SK-N-SH (cell line): ENCODE measurements at regions not wholly inside any gene's neighbourhood (a gene's known extent, or its start where the extent isn't known, plus 50 kb on each side); places are given as distances from the start of the nearest gene placed in this dataset.

Experiments used
- FOXM1 ChIP-seq: IDR thresholded peaks from 2 replicates; pipeline ENCODE4 v1.4.0; 2012; ENCODE audit warnings: low read depth, mild to moderate bottlenecking
- GABPA ChIP-seq: IDR thresholded peaks from 2 replicates; pipeline ENCODE4 v1.4.0; 2012; ENCODE audit warnings: low read depth, mild to moderate bottlenecking
- POLR2AphosphoS5 ChIP-seq: IDR thresholded peaks from 2 replicates; pipeline ENCODE4 v1.6.1; 2012; ENCODE audit warnings: low read depth, low read length
- REST ChIP-seq: IDR thresholded peaks from 2 replicates; pipeline ENCODE4 v1.6.1; 2012; ENCODE audit warnings: mild to moderate bottlenecking, low read depth, low read length, moderate library complexity
- RXRA ChIP-seq: IDR thresholded peaks from 2 replicates; pipeline ENCODE4 v1.4.0; 2012; ENCODE audit warnings: low read depth, mild to moderate bottlenecking, borderline replicate concordance
- SIN3A ChIP-seq: IDR thresholded peaks from 2 replicates; pipeline ENCODE4 v1.6.1; 2012; ENCODE audit warnings: low read depth, mild to moderate bottlenecking, low read length, moderate library complexity, borderline replicate concordance
- USF1 ChIP-seq: IDR thresholded peaks from 2 replicates; pipeline ENCODE4 v1.4.0; 2012; ENCODE audit warnings: low read depth, borderline replicate concordance
- TF ChIP-seq, protein P1 (sequence below): fragments of 200-600 bp; sonication (generic); IDR thresholded peaks from 2 replicates; pipeline ENCODE4 v1.6.1; 2017; ENCODE audit warnings: antibody characterized with exemption, mild to moderate bottlenecking, moderate library complexity

DNA sequence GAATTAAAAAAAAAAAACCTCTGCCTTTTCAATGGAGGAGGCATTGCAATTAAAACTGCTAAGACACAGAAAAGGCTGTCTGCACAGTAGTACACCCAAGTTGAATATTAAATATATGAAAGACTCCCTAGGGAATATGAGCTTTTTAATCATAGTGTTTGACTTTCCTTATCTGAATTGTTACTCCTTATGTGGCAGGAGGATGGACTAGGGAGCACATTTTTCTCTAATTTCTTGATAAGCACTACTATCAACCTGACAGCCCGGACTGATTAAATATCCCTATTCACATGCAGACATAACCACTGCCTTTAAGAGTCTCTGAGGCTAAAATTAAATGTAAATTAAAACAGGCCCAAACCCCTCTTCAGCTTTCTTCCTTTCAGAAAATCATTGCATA, 428.6 kb upstream of the GJE1 start:
- no peak for TF ChIP-seq POLR2AphosphoS5
- TF ChIP-seq, protein P1, sequence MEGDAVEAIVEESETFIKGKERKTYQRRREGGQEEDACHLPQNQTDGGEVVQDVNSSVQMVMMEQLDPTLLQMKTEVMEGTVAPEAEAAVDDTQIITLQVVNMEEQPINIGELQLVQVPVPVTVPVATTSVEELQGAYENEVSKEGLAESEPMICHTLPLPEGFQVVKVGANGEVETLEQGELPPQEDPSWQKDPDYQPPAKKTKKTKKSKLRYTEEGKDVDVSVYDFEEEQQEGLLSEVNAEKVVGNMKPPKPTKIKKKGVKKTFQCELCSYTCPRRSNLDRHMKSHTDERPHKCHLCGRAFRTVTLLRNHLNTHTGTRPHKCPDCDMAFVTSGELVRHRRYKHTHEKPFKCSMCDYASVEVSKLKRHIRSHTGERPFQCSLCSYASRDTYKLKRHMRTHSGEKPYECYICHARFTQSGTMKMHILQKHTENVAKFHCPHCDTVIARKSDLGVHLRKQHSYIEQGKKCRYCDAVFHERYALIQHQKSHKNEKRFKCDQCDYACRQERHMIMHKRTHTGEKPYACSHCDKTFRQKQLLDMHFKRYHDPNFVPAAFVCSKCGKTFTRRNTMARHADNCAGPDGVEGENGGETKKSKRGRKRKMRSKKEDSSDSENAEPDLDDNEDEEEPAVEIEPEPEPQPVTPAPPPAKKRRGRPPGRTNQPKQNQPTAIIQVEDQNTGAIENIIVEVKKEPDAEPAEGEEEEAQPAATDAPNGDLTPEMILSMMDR, result no peak
- no peak for TF ChIP-seq REST
- TF ChIP-seq FOXM1, result no peak
- no peak for TF ChIP-seq GABPA
- no peak for TF ChIP-seq SIN3A
- TF ChIP-seq RXRA, result no peak
- no peak for TF ChIP-seq USF1
